IMR-90 (cell line): ENCODE measurements at regions not wholly inside any gene's neighbourhood (a gene's known extent, or its start where the extent isn't known, plus 50 kb on each side); places are given as distances from the start of the nearest gene placed in this dataset.

Source experiments
- ATAC-seq: fragments of 200-7000 bp; cut with Tn5 transposase; 2 replicates; pipeline ENCODE4 v1.9.1; 2020; ENCODE audit warnings: low read depth, mild to moderate bottlenecking, moderate library complexity
- BruUV-seq: library from RNA; stranded (reverse); fragments of 400-500 nt; replicated peaks from 2 replicates; lab custom pipeline; 2021; lab: Mats Ljungman, UMichigan
- CTCF ChIA-PET: fragments of 300-600 bp; formaldehyde crosslinking; extraction: SDS; loops from one replicate; lab custom pipeline; 2021; ENCODE audit warnings: antibody characterized with exemption; lab: Yijun Ruan, JAX
- POLR2A ChIA-PET: fragments of 300-600 bp; sonication (Branson Sonifier 250); formaldehyde crosslinking; loops from one replicate; lab custom pipeline; 2022; ENCODE audit warnings: antibody characterized with exemption; ENCODE audit not compliant: unreplicated experiment; lab: Charles Lee
- DNase-seq: peaks from one replicate; pipeline ENCODE4 v3.0.0; 2013
- H2AFZ ChIP-seq: replicated peaks from 2 replicates; pipeline ENCODE3; 2013; ENCODE audit warnings: low read length, mild to moderate bottlenecking; ENCODE audit not compliant: poor library complexity
- H2AK5ac ChIP-seq: 2 replicates; pipeline ENCODE4 v1.6.1; 2013; ENCODE audit warnings: low read depth, low read length, inconsistent platforms
- H2AK9ac ChIP-seq: replicated peaks from 2 replicates; pipeline ENCODE3; 2013; ENCODE audit warnings: mild to moderate bottlenecking, low read depth, low read length, moderate library complexity; ENCODE audit not compliant: poor library complexity
- H2BK120ac ChIP-seq: 2 replicates; pipeline ENCODE4 v1.6.1; 2013; ENCODE audit warnings: low read depth, low read length, inconsistent platforms
- H2BK15ac ChIP-seq: 3 replicates; pipeline ENCODE4 v1.6.1; 2013; ENCODE audit warnings: low read depth, low read length, inconsistent platforms
- H2BK20ac ChIP-seq: 2 replicates; pipeline ENCODE4 v1.6.1; 2013; ENCODE audit warnings: low read depth, mild to moderate bottlenecking, inconsistent platforms, low read length, moderate library complexity
- H2BK5ac ChIP-seq: 2 replicates; pipeline ENCODE4 v1.6.1; 2013; ENCODE audit warnings: mild to moderate bottlenecking, low read depth, low read length, inconsistent platforms; ENCODE audit not compliant: poor library complexity, severe bottlenecking
- H3K14ac ChIP-seq: replicated peaks from 2 replicates; pipeline ENCODE4 v1.6.1; 2013; ENCODE audit warnings: low read depth, low read length, inconsistent platforms
- H3K18ac ChIP-seq: 2 replicates; pipeline ENCODE4 v1.6.1; 2013; ENCODE audit warnings: low read depth, low read length, control low read depth
- H3K23ac ChIP-seq: 2 replicates; pipeline ENCODE4 v1.6.1; 2013; ENCODE audit warnings: low read depth, low read length, inconsistent platforms
- H3K27ac ChIP-seq: 2 replicates; pipeline ENCODE4 v1.5.1; 2013; ENCODE audit warnings: mild to moderate bottlenecking, control low read depth, low read length; ENCODE audit not compliant: insufficient read depth
- H3K27me3 ChIP-seq: 2 replicates; pipeline ENCODE4 v1.6.1; 2013; ENCODE audit warnings: low read length; ENCODE audit not compliant: control insufficient read depth, insufficient read depth
- H3K36me3 ChIP-seq: 2 replicates; pipeline ENCODE4 v1.6.1; 2013; ENCODE audit warnings: low read length, mixed read lengths; ENCODE audit not compliant: control insufficient read depth, insufficient read depth
- H3K4ac ChIP-seq: 2 replicates; pipeline ENCODE4 v1.6.1; 2013; ENCODE audit warnings: low read depth, low read length, inconsistent platforms
- H3K4me1 ChIP-seq: 2 replicates; pipeline ENCODE4 v1.6.1; 2013; ENCODE audit warnings: low read length, mixed read lengths; ENCODE audit not compliant: control insufficient read depth, insufficient read depth
- H3K4me2 ChIP-seq: 2 replicates; pipeline ENCODE4 v1.6.1; 2013; ENCODE audit warnings: low read depth, mild to moderate bottlenecking, control low read depth, low read length, moderate library complexity
- H3K4me3 ChIP-seq: 2 replicates; pipeline ENCODE4 v1.5.1; 2013; ENCODE audit warnings: low read depth, mild to moderate bottlenecking, control low read depth, low read length, moderate library complexity; ENCODE audit not compliant: insufficient read depth
- H3K56ac ChIP-seq: 2 replicates; pipeline ENCODE4 v1.6.1; 2013; ENCODE audit warnings: low read length, inconsistent platforms; ENCODE audit not compliant: insufficient read depth; ENCODE audit errors: extremely low read depth
- H3K79me1 ChIP-seq, 2 experiments: 2 replicates each; pipeline ENCODE4 v1.6.1; 2013; ENCODE audit warnings: low read length in 2 of 2, inconsistent platforms in 1 of 2, low read depth in 1 of 2
- H3K9ac ChIP-seq: 2 replicates; pipeline ENCODE4 v1.6.1; 2013; ENCODE audit warnings: low read depth, low read length, control low read depth
- H3K9me1 ChIP-seq: 2 replicates; pipeline ENCODE4 v1.6.1; 2013; ENCODE audit warnings: low read length, inconsistent platforms; ENCODE audit not compliant: insufficient read depth
- H3K9me3 ChIP-seq: 2 replicates; pipeline ENCODE4 v1.6.1; 2013; ENCODE audit warnings: low read length; ENCODE audit not compliant: control insufficient read depth, insufficient read depth
- H4K20me1 ChIP-seq: 2 replicates; pipeline ENCODE4 v1.6.1; 2013; ENCODE audit warnings: low read length, inconsistent platforms; ENCODE audit not compliant: insufficient read depth
- H4K5ac ChIP-seq: 2 replicates; pipeline ENCODE4 v1.6.1; 2013; ENCODE audit warnings: mild to moderate bottlenecking, low read depth, low read length, control low read depth
- H4K8ac ChIP-seq, 2 experiments: 2 replicates each; pipeline ENCODE4 v1.6.1; 2013; ENCODE audit warnings: low read depth in 2 of 2, low read length in 2 of 2, control low read depth in 1 of 2, inconsistent platforms in 1 of 2
- H4K91ac ChIP-seq: 2 replicates; pipeline ENCODE4 v1.6.1; 2013; ENCODE audit warnings: low read depth, low read length, inconsistent platforms; ENCODE audit not compliant: insufficient read depth
- CEBPB ChIP-seq: IDR thresholded peaks from 2 replicates; pipeline ENCODE4 v1.6.1; 2012; ENCODE audit warnings: low read depth, low read length, improper control_type of control experiment
- CHD1 ChIP-seq: IDR thresholded peaks from 2 replicates; pipeline ENCODE4 v1.6.1; 2012; ENCODE audit warnings: low read depth, low read length, improper control_type of control experiment
- MAZ ChIP-seq: IDR thresholded peaks from 2 replicates; pipeline ENCODE4 v1.6.1; 2012; ENCODE audit warnings: low read depth, mild to moderate bottlenecking, low read length, improper control_type of control experiment, moderate library complexity, borderline replicate concordance
- RFX5 ChIP-seq: IDR thresholded peaks from 2 replicates; pipeline ENCODE4 v1.8.0; 2012; ENCODE audit warnings: low read depth, mild to moderate bottlenecking, low read length, moderate library complexity
- WGBS, 2 experiments: methylation state at CpG; one replicate each; pipeline versions ENCODE4 v1.1.5 to v1.1.7; 2013; ENCODE audit warnings: missing lambda C conversion rate in 2 of 2; ENCODE audit not compliant: insufficient read length in 1 of 2; ENCODE audit errors: extremely low coverage in 2 of 2; 5-methylcytosine and 5-hydroxymethylcytosine counted together
- dilution Hi-C: fragments of 300-500 bp; cut with HindIII; formaldehyde crosslinking; loops from one replicate; pipeline ENCODE4 v1.14.3; 2018; ENCODE audit warnings: low sequenced_read_pairs; ENCODE audit not compliant: unreplicated experiment
- in situ Hi-C: fragments of 300-500 bp; cut with MboI; formaldehyde crosslinking; loops from 3 replicates; pipeline ENCODE4 v1.14.3; 2019; ENCODE audit warnings: low sequenced_read_pairs, inconsistent platforms, mixed read lengths
- intact Hi-C: fragments of 100-400 bp; cut with micrococcal nuclease; formaldehyde crosslinking; loops from 2 replicates; pipeline ENCODE4 v1.10.0; 2022

- no TSS peak for BruUV-seq
- ChIA-PET POLR2A (no interaction called here), CTCF (no interaction called here)
- no peak overlapping the region for H2BK20ac ChIP-seq
- H2AK9ac ChIP-seq = no peak overlapping the region
- no peak overlapping the region for H3K18ac ChIP-seq
- no peak overlapping the region for H3K56ac ChIP-seq
- no peak overlapping the region for H3K4me3 ChIP-seq
- no peak overlapping the region for H3K9ac ChIP-seq
- H2AK5ac ChIP-seq = no peak overlapping the region
- H3K27me3 ChIP-seq = no peaks in the 10 kb centered on the region
- no peak overlapping the region for H4K91ac ChIP-seq
- H2BK5ac ChIP-seq = no peak overlapping the region
- ATAC-seq = no peak
- no CpG with 5 or more reads among the region's 4 CpGs for WGBS, 2 experiments
- no peaks in the 10 kb centered on the region for H3K79me1 ChIP-seq
- no peak overlapping the region for H3K4ac ChIP-seq
- H2BK15ac ChIP-seq = no peak overlapping the region
- no peak overlapping the region for H3K23ac ChIP-seq
- dilution Hi-C loops = no loop called here
- TF ChIP-seq MAZ (no peak), CHD1 (no peak), RFX5 (no peak), CEBPB (no peak)
- H4K5ac ChIP-seq = no peak overlapping the region
- H3K14ac ChIP-seq = no peak overlapping the region
- H3K36me3 ChIP-seq = no peaks in the 10 kb centered on the region
- H4K20me1 ChIP-seq = no peaks in the 10 kb centered on the region
- in situ Hi-C loops = no loop called here
- no peak overlapping the region for H3K4me2 ChIP-seq
- no peak for DNase-seq
- H2AFZ ChIP-seq = no peak overlapping the region
- no peaks in the 10 kb centered on the region for H3K9me1 ChIP-seq
- intact Hi-C loops = no loop called here
- H2BK120ac ChIP-seq = no peak overlapping the region
- no peak overlapping the region for H4K8ac ChIP-seq
- no peaks in the 10 kb centered on the region for H3K4me1 ChIP-seq
- H3K9me3 ChIP-seq = no peaks in the 10 kb centered on the region
- no peak overlapping the region for H3K27ac ChIP-seq
Measured at GRCh38 chrX:140586951-140587350, 82.1 kb upstream of the SOX3 start.
